ELR (cell line): ENCODE measurements at regions not wholly inside any gene's neighbourhood (a gene's known extent, or its start where the extent isn't known, plus 50 kb on each side); places are given as distances from the start of the nearest gene placed in this dataset.

Source experiments
- DNase-seq: peaks from one replicate; pipeline ENCODE4 v3.0.0-alpha.2; 2015; ENCODE audit warnings: low read depth

DNA sequence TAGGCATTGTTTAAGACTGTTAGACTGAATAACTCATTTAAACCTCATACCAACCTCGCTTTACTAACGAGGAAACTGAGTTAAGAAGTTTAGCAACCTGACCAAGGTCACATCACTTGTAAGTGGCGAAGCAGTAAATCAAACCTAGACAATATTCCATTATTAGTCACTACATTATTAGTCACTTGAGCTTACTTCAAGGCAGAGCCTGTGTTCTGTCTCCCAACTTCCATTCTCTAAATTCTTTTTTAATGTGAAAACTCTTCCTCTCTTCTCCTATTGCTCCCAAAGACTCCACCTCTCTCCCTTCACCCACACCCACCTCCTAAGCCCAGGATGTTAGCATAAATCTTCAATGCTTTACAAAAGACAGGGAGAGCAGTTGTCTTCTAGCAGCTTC is 156.5 kb downstream of the ARL6IP6 start:
- DNase-seq: peak; percentile 6

DNA sequence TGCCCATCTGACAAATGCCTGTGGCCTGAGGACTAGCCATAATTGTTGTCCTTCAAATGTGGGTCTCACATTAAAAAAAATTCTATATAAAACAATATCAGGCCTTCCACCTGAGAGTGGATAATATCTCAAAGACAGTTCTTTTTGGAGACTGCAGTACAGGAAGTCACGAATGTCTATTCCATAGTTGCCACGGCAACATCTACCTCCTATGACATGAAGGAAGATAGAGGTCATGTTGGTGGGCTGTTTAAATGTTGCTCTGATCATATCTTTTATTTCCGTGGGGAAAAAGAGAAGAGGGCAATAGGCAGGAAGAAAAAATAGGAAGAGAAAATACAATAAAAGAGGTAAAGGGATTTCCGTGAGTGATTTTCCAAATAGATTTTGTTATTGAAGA is 151.8 kb downstream of the ARL6IP6 start:
- DNase-seq: no peak

DNA sequence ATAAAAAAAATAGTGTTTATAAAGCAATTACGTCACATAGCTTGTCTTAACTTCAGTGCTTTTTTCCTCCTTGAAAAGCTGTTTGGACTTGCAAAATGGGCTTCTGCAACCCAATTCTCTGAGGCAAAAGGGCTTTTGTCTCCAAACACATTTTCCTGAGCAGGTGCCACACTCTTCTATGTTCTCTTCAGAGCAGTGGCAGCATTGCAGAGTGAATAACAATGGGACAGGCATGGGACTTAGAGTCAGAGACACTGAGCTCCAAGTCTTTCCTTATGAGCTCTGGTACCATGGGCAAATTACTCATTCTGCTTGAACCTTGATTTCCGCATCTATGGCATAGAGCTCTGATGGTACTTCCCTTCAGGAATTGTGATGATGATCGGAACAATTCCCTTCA is 149.0 kb downstream of the ARL6IP6 start:
- DNase-seq: no peak

DNA sequence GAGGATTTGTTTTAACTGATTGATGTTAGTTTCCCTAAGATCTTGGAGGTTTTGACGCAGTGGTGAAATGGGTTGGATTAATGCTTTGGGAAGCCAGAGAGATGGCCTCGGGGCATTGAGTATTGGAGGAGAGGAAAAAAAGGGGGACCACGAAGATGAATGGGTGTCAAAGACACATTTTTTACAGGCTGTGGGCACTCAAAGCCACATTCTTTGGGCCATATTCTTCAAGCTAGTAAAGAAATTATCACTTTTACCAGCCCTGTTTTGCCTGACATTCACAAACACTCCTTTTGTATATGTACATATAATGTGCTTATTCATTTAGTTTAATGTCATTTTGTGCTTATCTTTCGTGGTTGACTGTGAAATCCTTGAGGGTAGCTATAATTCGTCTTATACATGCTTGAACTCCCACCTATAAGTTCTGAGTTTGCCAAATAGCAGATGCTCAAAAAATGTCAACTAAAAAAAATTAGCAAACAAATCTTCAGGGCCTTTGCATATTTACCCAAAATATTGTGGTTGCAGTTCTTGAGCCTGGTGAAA is 146.3 kb downstream of the ARL6IP6 start:
- DNase-seq: no peak

DNA sequence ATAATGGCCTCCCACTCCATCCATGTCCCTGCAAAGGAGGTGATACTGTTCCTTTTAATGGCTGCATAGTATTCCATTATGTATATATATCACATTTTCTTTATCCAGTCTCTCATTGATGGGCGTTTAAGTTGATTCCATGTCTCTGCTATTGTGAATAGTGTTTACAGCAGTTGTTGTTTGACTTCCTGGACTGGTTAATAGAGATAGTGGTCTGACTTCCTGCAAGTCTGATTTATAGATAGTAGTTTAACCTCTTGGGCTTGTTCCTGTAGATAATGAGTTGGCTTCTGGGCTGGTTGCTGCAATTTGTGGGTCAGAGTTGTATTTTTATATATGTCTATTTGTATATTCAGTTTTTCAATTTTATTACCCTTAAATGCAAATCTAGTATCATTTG is 145.4 kb downstream of the ARL6IP6 start:
- no peak for DNase-seq

GRCh38 chr2:152861349-152861942 is 143.0 kb downstream of the ARL6IP6 start:
- peak; percentile 38 for DNase-seq

DNA sequence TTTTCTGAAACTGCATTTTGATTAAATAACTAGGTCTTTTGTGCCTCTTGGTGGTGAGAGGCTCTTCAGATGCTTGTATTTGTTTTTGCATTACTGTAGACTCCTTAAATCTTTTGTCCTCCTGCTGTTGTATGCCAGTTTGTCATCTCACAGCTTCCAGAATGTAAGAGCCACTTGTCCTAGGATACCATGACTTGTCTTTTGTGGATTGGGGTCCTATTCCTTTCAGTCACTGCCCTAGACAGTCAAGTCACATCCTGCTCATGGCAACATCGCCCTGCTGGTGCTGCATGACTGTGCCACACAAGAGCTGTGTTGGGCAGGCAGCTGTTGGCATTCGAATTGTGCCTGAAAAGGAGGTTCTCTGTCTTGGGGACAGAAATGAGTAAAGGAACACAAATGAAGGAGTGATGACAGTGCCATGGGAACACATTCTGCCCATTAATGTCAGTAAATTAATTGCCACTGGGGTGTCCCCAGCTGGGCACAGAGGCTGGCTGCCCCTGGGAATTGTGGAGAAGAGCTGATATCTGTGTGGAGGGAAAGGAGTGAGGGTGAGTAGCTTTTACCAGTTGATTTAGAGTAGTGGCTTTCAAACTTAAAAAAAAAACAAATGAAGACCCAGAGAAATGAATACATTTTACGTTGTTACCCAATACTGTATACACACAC is 140.3 kb downstream of the ARL6IP6 start:
- DNase-seq: no peak

- DNase-seq: peak; percentile 60
These were observed 128.5 kb downstream of the ARL6IP6 start for GRCh38 chr2:152846697-152847470.

DNA sequence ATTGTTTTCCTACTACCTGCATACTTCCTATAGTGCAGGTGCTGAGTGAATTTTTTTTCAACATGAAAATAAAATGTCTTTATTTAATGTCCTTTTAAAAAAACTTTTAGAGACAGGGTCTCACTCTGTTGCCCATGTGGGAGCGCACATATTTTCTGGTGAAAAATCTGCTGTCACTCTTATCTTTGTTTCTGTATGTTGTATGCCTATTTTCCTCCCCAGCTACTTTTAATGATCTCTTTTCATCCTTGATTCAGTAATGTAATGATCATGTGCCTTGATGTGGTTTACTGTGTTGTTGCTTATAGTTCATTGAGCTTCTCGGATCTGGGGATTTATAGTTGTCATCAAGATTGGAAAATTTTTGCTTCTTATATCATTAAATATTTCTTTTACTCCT is 117.3 kb downstream of the ARL6IP6 start:
- DNase-seq: no peak

DNA sequence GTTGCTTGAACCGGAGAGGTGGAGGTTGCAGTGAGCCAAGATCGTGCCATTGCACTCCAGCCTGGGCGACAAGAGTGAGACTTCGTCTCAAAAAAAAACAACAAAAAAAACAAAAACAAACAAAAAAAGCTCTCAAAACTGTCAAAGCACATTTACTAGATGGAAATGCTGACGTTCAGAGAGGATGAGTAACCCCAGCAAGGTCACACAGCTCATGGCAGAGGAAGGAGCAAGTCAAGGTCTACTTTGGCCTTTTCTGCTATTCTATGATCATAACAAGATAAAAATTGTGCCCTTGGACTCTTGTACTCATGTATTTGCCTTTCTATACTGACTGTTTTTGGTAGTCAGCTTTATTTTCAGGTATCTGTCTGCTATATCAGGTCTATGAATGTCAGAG is 109.5 kb downstream of the ARL6IP6 start:
- no peak for DNase-seq

DNA sequence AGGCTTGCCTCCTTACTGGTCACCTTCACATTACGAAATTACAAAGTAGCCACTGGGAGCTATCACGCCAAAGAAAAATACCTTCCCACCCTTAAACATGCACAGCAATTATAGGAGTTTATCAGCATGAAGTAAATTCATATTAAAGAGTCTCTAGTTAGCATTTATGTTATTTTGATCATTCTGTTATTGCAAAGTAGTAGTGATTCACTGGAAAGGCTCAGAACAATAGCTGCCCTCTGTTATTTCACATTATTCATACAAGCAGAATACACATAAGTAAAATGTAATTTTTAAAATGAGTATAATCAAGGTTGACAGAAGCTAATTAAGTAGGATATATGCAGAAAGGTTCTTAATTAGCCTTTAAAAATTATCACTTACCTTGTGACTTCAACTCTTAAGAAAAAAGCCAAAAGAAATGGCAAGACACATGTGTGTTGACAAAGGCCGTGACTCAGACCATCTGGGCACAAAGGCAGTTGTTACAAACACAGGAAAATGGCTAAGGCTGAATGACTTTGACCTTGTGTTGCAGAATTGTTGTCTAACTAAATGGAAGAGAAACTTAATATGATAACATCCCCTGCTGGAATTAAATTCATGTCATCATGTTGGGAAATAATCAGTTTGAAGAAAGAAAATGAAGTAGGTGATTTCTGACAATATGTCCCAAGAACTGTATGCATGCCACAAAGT is 108.3 kb downstream of the ARL6IP6 start:
- DNase-seq: peak; percentile 31

GRCh38 chr2:152825834-152826233 is 107.4 kb downstream of the ARL6IP6 start:
- DNase-seq: peak; percentile 9

DNA sequence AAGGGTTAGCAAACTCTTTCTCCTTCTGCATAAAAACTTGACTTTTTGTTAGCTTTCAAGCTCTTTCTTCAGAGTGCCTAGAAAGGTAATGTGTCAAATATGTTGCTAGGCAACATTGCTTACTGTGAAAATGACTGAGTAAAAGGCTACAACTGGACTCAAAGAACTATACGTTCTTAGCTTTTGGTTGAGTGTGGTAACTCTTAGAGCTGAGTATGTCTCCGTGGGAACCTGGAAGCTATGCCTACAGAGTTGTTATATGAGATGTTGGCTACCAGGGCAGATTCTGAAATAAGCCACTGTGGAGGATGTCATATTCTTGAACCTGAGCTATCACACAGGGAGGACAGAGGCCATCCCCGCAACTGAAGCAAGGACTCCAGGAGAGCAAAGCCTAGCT is 105.5 kb downstream of the ARL6IP6 start:
- DNase-seq: no peak

GRCh38 chr2:152822676-152823075 is 104.3 kb downstream of the ARL6IP6 start:
- DNase-seq: no peak

DNA sequence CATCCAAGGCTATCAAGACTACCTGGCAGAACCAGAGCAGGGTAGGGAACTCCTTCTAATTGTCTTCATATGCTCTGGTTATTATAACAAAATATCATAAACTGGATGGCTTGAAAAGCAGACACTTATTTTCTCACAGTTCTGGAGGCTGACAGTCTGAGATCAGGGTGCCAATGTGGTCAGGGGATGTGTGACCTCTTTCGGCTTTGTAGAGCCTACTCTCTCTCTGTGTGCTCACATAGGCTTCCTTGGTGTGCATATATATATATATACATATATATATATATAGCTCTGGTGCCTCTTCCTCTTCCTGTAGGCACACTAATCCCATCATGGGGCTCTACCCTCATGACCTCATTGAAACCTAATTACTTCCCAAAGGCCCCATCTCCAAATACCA is 101.6 kb downstream of the ARL6IP6 start:
- DNase-seq: no peak

GRCh38 chr2:152815634-152816257 is 97.3 kb downstream of the ARL6IP6 start:
- no peak for DNase-seq

GRCh38 chr2:152814475-152815030 is 96.1 kb downstream of the ARL6IP6 start:
- DNase-seq: peak; percentile 4

DNA sequence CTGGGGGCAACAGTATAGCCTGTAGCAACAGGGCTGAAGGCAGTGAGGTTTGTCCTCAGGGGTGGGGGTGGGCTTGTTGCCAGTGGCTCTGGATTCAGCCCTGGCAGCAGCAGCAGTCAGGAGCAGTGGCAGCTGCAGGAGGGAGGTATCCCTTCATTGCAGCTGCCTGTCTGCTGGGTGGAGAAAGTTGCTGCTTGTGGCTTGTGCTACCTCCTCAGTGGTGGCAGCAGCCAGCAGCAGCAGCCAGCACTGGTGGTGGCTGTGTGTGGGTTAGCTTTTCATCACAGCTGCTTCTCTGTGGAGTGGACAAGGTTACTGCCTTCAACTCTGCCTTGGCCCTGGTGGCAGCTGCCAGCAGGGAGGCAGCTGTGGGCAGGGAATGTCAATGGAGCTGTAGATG is 94.9 kb downstream of the ARL6IP6 start:
- no peak for DNase-seq
